ENCODE measurements at regions not wholly inside any gene's neighbourhood (a gene's known extent, or its start where the extent isn't known, plus 50 kb on each side); places are given as distances from the start of the nearest gene placed in this dataset.
A peak's percentile ranks its signal among the peaks of the same experiment; 100 is the strongest.
"Not testable (repeated sequence)": the region's sequence is repeated elsewhere in the genome, so short reads cannot be mapped to it uniquely, and the experiment has no call there.

DNA sequence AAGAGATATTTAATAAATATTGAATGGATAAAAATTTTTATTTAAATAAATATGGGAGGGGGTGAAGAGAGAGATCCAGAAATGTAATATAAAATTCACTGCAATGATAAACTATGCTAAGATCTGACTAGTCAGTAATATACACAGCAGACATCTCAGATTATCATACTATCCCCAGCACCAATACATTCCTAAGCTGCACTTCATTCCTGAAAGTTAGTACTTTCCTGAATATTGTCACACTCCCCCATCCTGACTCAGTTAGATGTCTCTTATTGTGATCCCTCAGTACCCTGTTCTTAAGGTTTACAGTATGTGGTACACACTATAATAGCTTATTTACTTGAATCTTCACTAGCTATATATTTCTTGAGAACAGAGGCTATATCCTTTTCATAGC is 88.3 kb upstream of the KCNQ5 start:
- DNase-seq (ENCODE audit: low read depth, low spot score), result peak; percentile 15

GRCh38 chr6:72534236-72534635 is 87.6 kb upstream of the KCNQ5 start:
- DNase-seq (ENCODE audit: low read depth, low spot score), result no peak

DNA sequence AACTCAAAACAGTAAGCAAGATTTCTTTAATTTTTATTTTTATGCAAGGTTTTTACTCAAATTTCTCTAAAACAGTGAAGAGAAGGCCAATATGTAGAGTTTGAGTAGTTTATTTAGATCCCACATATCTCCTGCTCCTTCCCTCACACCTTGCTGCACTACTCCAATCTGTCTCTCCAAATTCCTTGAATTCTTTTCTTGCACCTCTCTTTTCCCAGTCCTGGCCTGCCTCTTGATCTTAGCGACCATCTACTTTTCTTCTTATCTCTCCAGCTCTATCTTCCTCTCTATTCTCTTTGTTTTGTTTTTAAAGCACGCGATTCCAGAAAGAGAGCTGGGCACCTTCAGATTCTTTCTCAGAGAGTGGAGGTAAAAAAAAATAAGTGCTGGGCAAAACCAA is 86.7 kb upstream of the KCNQ5 start:
- DNase-seq (ENCODE audit: low read depth, low spot score), result no peak

DNA sequence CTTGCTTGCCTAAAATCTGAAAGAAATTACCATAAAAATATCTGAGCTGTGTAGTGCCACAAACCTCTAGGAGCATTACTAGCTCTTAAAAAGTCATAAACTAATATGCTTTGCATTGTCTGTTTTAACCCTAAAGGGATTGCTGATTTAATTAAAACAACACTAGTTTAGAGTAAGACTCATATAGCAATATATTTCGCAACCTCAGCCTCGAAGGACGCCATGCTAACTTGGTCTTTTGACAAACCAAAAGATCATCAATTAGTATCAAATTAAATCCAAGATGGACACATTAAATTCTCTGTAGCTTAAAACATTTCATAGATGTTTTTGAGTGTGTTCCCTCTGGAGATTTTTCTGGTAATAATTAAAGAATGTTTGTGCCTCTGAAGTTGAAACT is 74.8 kb upstream of the KCNQ5 start:
- DNase-seq (ENCODE audit: low read depth, low spot score), result no peak

- no peak for DNase-seq (ENCODE audit: low read depth, low spot score)
These were observed 70.4 kb upstream of the KCNQ5 start for GRCh38 chr6:72551470-72551869.

GRCh38 chr6:72552938-72553337 is 68.9 kb upstream of the KCNQ5 start:
- DNase-seq (ENCODE audit: low read depth, low spot score), result peak; percentile 49

GRCh38 chr6:72553531-72554511 is 68.0 kb upstream of the KCNQ5 start:
- peak; percentile 85 for DNase-seq (ENCODE audit: low read depth, low spot score)

GRCh38 chr6:72554761-72555221 is 67.1 kb upstream of the KCNQ5 start:
- DNase-seq (ENCODE audit: low read depth, low spot score), result peak; percentile 58

DNA sequence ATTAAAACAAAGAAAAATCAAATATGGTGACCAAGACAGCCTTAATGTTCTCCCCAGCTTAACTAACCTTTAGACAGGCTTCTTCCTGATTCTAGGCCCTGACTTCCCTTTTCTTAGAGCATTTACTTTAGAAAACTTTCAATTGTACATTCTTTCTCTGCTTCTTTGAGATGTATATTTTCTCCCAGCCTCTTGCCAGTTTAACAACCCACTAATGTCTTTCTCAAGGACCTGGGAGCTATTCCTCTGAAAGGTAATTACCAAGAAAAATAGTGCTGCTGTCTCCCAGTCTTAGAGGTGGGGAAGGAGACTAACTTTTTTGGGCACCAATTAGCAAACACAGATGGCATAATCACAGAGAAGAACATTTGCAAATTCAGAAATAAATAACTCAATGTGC is 62.8 kb upstream of the KCNQ5 start:
- no peak for DNase-seq (ENCODE audit: low read depth, low spot score)

GRCh38 chr6:72559555-72559954 is 62.3 kb upstream of the KCNQ5 start:
- DNase-seq (ENCODE audit: low read depth, low spot score), result no peak

DNA sequence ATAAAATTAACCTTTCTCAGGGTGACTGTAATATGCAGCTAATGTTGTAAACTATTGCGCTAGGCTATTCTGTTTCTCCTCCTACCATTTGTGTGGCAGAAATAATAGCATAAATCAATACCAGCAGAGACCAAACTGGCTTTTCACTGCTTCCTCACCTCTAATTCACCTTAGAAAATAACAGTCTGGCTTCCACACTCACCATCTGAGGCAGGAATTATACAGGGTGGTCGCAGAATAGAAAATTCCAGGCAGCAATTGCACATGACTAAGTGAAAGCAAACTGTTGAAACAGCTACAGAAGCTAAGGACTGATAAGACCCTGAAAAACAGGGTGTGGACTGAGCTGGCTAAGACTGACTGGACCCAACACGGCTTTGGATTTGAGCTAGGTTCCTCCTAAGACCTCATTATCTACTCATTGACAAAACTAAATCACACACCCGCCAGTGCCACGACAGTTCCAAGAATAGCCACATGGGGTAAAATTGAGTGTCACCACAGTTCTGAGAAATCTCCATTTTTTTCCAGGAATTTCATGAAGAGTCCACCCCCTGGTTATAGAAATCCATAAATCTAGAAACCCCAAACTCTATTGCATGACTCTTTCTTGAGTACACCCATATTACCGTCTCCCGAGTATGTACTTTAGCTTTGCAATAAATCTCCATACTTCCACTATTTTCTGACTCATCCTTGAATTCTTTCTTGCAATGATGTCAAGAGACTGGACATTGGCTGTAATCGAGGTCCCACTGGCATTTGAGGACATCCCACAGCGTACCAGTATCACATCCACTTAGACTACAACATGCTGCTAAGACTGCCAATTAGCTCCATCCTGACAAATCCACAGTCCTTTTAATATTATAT is 60.9 kb upstream of the KCNQ5 start:
- DNase-seq (ENCODE audit: low read depth, low spot score), result no peak

DNA sequence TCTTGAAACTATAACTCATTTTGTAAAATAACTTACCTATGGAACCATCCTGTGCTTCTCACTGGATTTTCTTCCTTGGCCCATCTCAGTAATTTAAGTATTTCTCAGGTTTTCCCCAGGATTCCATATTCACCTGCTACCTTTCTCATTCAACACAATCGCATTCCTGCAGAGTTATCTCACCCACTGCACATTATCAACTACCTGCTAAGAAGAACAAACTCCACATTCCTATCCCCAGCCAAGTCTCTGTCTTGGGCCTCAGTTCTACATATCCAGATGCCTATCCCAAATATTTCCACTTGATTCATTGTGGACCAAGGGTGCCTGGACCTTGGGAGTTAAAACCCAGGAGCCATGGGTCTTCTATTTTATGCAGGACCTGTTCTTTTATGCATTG is 60.2 kb upstream of the KCNQ5 start:
- no peak for DNase-seq (ENCODE audit: low read depth, low spot score)

DNA sequence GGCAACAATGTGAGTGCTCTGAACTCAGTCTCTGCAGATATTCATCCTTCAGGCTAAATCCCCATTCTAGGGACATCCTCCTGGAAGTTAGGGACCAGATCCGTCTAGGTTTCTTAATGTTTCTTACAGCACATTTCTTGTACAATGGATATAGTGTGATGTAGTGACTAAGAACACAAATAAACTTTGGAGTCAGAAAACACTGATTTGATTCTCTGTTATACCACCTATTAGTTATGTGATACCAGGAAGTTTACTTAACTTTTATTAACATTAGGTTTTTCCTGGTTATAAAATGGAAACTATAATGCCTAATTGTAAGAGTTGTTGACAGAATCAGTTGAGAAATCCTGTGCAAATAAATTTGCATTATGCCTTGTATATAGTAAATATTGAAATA is 57.6 kb upstream of the KCNQ5 start:
- DNase-seq (ENCODE audit: low read depth, low spot score), result no peak

GRCh38 chr6:72571993-72572392 is 49.9 kb upstream of the KCNQ5 start:
- DNase-seq (ENCODE audit: low read depth, low spot score), result not testable (repeated sequence)

Measured in astrocyte of the hippocampus (primary cell).